ENCODE measurements at regions not wholly inside any gene's neighbourhood (a gene's known extent, or its start where the extent isn't known, plus 50 kb on each side); places are given as distances from the start of the nearest gene placed in this dataset.

DNA sequence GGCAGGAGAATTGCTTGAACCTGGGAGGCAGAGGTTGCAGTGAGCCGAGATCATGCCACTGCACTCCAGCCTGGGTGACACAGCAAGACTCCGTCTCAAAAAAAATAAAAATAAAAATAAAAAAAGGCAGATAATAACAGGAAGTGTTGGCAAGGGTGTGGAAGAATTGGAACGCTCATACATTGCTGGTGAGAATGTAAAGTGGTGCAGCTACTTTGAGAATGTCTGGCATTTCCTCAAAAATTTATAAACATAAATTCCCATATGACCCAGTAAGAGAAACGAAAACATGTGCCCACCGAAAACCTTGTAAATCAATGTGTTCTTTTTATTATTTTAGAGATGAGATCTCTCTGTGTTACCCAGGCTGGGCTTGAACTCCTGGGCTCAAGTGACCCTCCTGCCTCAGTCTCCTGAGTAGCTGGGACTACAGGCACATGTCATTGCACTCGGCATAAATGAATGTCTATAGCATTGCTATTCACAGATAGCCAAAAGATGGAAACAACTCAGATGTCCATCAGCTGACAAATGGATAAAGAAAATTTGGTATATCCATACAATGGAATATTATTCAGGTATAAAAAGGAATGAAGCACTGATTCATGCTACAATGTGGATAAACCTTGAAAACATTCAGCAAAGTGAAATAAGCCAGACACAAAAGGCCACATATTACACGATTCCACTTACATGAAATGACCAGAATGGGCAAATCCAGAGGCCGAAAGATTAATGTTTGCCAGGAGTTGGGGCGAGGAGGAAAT, 63.7 kb upstream of the PLAC1 start:
- CTCF ChIA-PET, result no interaction called here
- H3K4me3 ChIP-seq (ENCODE audit: low read depth, low read length), result no peak overlapping the region
- no peak for DNase-seq (ENCODE audit: low read depth, low spot score)
- TF ChIP-seq, protein P1, sequence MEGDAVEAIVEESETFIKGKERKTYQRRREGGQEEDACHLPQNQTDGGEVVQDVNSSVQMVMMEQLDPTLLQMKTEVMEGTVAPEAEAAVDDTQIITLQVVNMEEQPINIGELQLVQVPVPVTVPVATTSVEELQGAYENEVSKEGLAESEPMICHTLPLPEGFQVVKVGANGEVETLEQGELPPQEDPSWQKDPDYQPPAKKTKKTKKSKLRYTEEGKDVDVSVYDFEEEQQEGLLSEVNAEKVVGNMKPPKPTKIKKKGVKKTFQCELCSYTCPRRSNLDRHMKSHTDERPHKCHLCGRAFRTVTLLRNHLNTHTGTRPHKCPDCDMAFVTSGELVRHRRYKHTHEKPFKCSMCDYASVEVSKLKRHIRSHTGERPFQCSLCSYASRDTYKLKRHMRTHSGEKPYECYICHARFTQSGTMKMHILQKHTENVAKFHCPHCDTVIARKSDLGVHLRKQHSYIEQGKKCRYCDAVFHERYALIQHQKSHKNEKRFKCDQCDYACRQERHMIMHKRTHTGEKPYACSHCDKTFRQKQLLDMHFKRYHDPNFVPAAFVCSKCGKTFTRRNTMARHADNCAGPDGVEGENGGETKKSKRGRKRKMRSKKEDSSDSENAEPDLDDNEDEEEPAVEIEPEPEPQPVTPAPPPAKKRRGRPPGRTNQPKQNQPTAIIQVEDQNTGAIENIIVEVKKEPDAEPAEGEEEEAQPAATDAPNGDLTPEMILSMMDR (IDR thresholded peaks at IDR 0.05; ENCODE audit: insufficient read depth, low read length, missing control alignments), result no peak
- POLR2A ChIA-PET, result no interaction called here

- POLR2A ChIA-PET, result no interaction called here
- no peak for DNase-seq (ENCODE audit: low read depth, low spot score)
- H3K4me3 ChIP-seq (ENCODE audit: low read depth, low read length), result no peak overlapping the region
- TF ChIP-seq, protein P1 (IDR thresholded peaks at IDR 0.05; ENCODE audit: insufficient read depth, low read length, missing control alignments), result no peak
- CTCF ChIA-PET, result no interaction called here
Observed at GRCh38 chrX:134718966-134719317, 60.7 kb upstream of the PLAC1 start.

GRCh38 chrX:134718105-134718965, 60.1 kb upstream of the PLAC1 start:
- ChIA-PET POLR2A (no interaction called here), CTCF (interaction anchor here (0.7 kb wide), 1 partner anchor 111 kb away, joined by 3 read pairs; no protein-coding TSS in a partner anchor)
- DNase-seq (ENCODE audit: low read depth, low spot score), result peak; percentile 94
- TF ChIP-seq, protein P1 (IDR thresholded peaks at IDR 0.05; ENCODE audit: insufficient read depth, low read length, missing control alignments), result no peak
- no peak overlapping the region for H3K4me3 ChIP-seq (ENCODE audit: low read depth, low read length)

GRCh38 chrX:134717698-134718097, 59.4 kb upstream of the PLAC1 start:
- TF ChIP-seq, protein P1 (IDR thresholded peaks at IDR 0.05; ENCODE audit: insufficient read depth, low read length, missing control alignments), result no peak
- H3K4me3 ChIP-seq (ENCODE audit: low read depth, low read length), result no peak overlapping the region
- CTCF ChIA-PET, result no interaction called here
- POLR2A ChIA-PET, result no interaction called here
- no peak for DNase-seq (ENCODE audit: low read depth, low spot score)

GRCh38 chrX:134716620-134717012, 58.3 kb upstream of the PLAC1 start:
- no peak overlapping the region for H3K4me3 ChIP-seq (ENCODE audit: low read depth, low read length)
- POLR2A ChIA-PET, result no interaction called here
- no peak for DNase-seq (ENCODE audit: low read depth, low spot score)
- TF ChIP-seq, protein P1 (IDR thresholded peaks at IDR 0.05; ENCODE audit: insufficient read depth, low read length, missing control alignments), result no peak
- CTCF ChIA-PET, result no interaction called here

DNA sequence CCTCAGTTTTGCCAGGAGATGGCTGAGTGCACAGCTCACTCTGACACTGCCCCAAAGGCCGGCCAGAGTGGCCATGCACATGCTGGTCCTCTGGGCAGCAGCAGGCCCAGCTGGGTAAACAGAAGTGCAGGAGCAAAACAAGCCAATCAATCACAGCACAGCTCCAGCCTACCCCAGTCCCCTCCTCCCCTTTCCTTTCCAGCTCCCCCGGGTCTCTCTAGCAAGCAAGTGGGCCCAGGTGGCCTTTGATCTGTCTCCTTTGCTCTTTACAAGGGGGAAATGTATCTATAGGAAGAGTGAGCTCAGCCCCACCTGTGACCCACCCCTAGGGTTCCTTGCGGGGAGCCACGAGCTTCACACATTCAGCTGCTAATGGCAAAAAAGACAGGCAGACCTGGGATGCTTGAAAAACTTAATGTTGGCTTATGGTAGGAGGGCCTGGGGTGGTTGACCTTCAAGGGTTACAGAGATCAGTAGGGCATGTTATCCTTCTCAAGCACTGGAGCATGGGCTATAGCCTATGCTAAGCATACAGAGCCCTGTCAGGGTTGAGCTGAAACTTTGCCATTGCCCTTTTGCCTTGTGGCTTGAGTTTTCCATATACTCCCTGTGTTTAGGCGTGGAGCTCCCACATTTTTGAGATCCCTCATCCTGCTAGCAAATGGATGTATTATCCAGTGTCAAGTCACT, 57.8 kb upstream of the PLAC1 start:
- TF ChIP-seq, protein P1 (IDR thresholded peaks at IDR 0.05; ENCODE audit: insufficient read depth, low read length, missing control alignments), result no peak
- H3K4me3 ChIP-seq (ENCODE audit: low read depth, low read length), result no peak overlapping the region
- ChIA-PET CTCF (no interaction called here), POLR2A (no interaction called here)
- no peak for DNase-seq (ENCODE audit: low read depth, low spot score)

All from AG04449 (cell line).